ENCODE measurements at regions not wholly inside any gene's neighbourhood (a gene's known extent, or its start where the extent isn't known, plus 50 kb on each side); places are given as distances from the start of the nearest gene placed in this dataset.

DNA sequence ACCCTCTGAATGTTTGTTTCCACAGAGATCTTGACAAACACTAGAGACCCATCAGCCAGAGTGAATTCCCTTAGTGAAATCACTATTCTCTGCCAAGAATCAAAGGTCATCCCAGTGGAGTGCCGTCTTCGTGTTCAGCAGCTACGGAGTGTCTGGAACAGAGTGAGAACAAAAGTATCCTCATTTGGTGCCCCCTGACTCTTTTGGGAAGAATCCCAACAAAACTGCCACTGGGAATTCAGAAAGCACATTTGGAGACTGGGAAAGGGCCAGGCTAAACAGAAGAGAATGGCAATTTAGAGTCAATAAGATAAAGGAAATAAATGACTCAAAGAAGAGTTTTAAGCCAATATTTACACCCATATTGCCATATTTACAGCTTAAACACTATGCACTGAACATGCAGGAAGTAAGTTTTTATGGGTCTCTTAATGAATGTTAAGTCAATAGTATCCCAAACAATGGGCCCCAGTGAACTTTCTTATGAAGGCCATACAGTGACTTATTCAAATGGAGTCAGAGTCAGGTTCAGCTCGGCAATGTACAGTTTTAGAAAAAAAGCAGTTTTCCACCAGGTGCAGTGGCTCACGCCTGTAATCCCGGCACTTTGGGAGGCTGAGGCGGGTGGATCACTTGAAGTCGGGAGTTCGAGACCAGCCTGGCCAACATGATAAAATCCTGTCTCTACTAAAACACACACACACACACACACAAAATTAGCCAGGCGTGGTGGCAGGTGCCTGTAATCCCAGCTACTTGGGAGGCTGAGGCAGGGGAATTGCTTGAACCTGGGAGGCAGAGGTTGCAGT lies 392.6 kb downstream of the KLF5 start:
- DNase-seq (ENCODE audit: low read depth): no peak

DNA sequence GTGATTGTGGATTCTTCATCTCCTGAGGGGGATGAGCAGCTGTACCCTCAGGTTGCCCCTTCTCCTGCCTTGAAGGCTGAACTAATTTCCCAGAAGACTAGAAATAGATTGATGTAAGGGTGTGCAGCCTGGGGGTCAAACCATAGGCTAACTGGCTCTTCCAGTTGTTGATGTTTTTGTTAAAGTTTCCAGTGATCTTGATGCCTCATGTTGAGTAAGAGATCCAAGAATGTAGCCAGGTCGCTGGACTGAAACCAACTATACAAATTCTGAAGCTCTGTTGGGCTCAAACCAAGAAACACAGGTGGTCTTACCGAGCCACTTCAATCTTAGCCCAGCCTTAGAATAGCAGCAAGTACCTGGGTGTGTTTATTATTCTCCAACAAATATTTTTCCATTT lies 391.8 kb downstream of the KLF5 start:
- DNase-seq (ENCODE audit: low read depth): peak; percentile 24

- DNase-seq (ENCODE audit: low read depth): peak; percentile 29
Measured at GRCh38 chr13:73449252-73449651, 390.4 kb downstream of the KLF5 start.

GRCh38 chr13:73440296-73440895 lies 381.6 kb downstream of the KLF5 start:
- DNase-seq (ENCODE audit: low read depth): peak; percentile 18

- DNase-seq (ENCODE audit: low read depth): no peak
Measured at GRCh38 chr13:73433890-73434289, 375.1 kb downstream of the KLF5 start.

- DNase-seq (ENCODE audit: low read depth): no peak
Measured at GRCh38 chr13:73433458-73433857, 374.7 kb downstream of the KLF5 start.

DNA sequence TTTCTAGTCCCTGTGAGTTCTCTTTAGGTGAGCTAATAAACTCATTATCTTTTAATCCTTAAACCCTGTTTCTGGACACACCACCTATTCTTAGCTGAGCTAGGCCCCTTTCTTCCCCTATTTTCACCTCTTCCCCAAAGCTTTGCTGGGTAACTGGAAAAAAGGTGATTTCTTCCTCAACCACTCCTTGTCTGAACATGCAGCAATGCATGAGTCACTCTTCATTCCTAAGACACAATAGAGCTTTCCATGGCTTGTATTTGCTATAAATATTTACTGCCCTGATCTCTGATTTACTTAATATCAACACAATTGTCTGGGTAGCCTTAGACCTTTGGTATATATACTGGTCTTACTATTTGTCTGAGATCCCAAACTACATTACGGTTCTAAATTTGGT lies 370.9 kb downstream of the KLF5 start:
- peak; percentile 59 for DNase-seq (ENCODE audit: low read depth)

DNA sequence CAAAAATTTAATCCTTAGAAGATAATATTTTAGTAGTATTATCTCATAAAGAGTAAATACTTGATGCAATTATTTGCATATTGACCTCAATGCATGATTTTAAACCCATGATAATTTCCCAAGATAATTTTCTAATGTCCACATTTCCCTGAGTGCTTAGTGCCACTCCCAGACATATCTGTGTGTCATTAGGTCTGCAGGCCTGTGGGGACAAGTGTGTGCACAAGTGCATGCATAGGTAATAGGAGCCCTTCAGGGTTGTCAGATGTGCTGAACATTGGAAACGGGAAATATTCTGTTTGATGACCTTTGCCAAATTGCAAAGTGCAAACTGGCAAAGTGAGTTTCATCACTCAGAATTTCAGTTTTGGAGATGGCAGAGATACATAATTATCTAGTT lies 369.9 kb downstream of the KLF5 start:
- no peak for DNase-seq (ENCODE audit: low read depth)

DNA sequence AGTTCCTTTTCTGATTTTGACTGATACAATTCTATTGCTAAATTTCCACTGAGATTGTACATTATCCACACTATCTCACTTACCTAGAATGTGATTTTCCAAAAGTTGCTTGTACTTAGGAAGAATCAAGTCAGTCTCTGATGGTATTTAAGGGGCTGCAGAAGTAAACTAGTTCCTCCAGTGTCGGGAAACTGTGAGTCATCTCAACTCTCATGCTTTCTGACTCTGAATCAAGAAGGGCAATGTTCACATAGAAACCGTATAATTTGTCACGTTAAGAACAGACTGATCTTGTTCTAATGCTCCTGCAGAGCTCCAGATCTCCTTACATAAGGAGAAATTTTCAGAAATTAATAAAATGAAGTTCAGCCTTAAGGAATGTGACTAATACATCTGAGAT lies 369.3 kb downstream of the KLF5 start:
- peak; percentile 84 for DNase-seq (ENCODE audit: low read depth)

DNA sequence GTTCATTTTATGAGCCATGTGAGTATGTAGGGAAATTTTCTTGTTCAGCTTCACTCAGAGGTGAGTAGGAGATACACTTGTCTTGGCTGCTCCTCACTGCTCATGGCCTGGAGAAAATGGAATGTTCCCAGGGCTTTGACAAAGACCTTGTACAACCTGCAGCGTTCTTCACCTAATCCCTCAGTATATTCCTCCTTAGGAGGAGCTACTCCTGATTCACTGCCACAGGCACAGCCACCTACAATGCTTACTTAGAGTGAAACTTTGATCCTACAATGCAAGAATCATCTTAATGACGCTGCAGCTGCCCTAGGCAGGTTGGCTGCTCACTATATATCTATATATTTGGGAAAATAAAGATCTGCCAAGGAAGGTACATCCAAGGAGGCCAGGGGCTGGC lies 364.2 kb downstream of the KLF5 start:
- DNase-seq (ENCODE audit: low read depth): no peak

DNA sequence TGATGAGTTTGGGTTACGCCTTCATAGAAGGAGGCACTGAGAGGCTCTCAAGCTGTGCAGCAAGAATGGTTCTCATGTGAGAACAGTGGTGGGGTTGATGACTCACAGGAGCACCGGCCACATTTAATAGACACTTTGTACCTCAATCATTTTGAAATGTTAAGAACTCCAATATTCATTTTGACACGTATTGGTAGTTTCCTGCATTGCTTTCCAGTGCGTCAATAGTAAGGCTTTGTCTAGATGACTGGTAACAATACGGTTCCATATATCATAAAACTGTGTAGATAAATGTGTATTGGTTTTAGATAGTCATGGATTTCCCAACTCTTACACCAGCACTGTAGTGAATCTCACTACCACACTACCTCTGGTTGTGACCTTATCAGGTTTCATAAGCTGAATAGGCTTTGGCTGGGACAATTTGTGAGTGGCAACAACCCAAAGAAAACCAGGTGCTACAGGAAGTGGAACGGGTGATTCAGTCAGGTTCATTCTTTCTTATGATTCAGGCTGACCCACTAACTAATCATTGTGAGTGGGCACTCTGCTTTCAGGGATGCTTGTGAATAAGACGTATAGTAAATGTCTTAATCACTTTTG lies 362.6 kb downstream of the KLF5 start:
- peak; percentile 85 for DNase-seq (ENCODE audit: low read depth)

DNA sequence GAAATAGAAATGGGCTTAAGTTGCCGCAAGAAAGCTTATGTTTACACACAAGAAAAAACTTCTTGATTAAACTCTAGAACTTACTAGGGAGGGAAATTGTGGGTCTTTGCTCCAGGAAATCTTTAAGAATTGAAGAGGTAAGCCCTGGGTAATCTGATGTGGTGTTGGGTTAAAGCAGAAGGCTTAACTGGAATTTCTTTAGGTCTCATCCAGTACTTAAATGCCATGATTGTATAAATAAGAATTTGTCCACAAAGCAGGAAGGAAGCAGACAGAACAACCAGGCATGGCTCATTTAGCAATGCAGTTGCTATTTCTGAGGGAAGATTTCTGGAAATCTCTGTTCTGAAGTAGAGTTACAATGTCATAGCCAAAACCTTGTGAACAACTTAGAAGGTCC lies 360.4 kb downstream of the KLF5 start:
- no peak for DNase-seq (ENCODE audit: low read depth)

- DNase-seq (ENCODE audit: low read depth): peak; percentile 25
Measured at GRCh38 chr13:73417012-73417615, 358.3 kb downstream of the KLF5 start.

DNA sequence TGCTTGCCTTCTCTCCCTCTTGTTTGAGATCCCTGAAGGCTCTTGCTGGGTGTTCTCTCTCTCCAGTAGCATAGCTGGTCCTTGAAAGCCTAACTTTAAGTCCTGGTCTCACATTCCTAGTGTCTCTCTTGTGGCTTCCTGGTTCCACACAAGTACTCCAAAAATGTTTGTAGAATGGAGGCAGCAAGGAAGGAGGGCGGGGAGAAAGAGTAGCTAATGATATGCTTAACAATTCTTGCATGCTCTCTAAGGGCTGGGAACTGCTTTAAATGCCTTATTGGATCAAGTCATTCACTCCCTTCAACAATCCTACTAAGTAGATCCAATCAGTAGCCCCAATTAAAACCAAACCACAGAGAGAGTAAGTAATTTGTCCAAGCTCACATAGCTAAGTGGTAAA lies 357.3 kb downstream of the KLF5 start:
- peak; percentile 30 for DNase-seq (ENCODE audit: low read depth)

DNA sequence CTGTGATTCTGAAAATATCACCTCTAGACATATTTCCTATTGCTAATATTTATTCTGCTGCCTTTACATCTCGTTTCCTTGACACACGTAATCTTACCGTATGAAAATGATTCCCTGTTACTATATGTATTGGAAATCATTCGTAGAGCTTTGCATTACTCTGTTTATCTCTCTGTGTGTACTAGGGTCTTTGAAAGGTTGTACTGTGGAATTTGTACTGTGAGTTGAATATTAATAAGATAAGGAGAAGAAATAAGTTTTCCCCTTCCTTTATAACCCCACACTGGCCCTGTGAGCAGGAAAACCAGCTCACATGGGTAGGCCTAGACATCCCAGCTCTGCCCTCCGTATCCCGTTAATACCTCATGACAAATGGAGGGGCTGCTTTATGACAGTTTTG lies 354.9 kb downstream of the KLF5 start:
- DNase-seq (ENCODE audit: low read depth): no peak

GRCh38 chr13:73412933-73413332 lies 354.1 kb downstream of the KLF5 start:
- no peak for DNase-seq (ENCODE audit: low read depth)

DNA sequence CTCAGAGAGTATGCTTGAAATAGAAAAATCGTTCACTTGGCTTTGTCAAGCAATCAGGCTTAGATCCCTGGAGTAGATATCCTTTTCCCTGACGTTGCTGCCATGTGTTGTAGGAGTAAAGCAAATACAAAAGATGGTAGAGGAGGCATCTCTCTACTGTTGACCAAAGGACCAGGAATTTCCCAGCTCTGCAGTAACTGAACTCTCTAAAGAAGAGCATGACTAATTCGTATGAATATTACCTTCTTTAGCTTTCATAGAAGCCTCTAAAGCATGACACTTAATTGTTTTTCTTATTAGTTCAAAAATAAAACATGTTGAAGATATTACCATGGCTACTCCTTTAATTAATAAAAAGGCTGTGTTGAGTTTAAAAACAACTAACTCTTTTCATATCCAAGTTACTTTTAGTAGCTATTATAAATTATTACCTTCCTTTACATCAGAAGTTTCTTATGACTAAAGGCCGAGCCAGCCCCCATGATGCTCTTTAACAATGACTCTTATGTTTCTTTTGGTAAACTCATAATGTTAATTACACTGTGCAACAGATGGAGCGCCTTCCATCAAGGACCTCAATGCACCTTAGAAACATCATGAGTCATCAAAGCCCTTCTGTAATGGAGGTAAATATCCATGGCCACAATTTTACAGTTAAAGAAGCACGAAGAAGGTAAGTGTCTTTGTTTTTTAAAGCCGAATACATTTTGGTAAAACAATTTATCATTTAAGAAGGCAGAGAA lies 352.4 kb downstream of the KLF5 start:
- DNase-seq (ENCODE audit: low read depth): peak; percentile 19

GRCh38 chr13:73406454-73406853 lies 347.6 kb downstream of the KLF5 start:
- no peak for DNase-seq (ENCODE audit: low read depth)

DNA sequence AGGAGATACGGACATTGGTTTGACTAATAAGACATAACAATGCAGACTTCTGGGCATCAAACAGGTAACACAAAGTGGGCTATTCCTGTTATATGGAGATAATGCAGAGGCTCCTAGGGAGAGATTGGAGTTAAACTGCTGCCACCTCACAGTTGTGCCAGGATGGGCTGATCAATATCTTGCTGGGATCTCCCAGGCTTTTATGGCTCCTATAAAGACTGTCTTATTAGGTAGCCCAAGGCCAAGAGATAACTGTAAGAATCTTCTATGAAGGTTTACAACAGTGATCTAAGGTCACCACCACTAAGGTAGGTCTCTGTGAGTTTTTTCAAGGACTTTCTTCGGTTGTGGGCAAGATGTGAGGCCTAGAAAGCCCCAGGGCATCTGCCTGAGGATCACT lies 345.8 kb downstream of the KLF5 start:
- no peak for DNase-seq (ENCODE audit: low read depth)

GRCh38 chr13:73403355-73404120 lies 344.7 kb downstream of the KLF5 start:
- no peak for DNase-seq (ENCODE audit: low read depth)

GRCh38 chr13:73401769-73402168 lies 343.0 kb downstream of the KLF5 start:
- no peak for DNase-seq (ENCODE audit: low read depth)

Data from M059J (cell line).